ENCODE measurements at regions not wholly inside any gene's neighbourhood (a gene's known extent, or its start where the extent isn't known, plus 50 kb on each side); places are given as distances from the start of the nearest gene placed in this dataset.

GRCh38 chr2:71277536-71278103 lies 50.7 kb upstream of the PAIP2B start:
- DNase-seq (ENCODE audit: low read depth in 2 of 2), result peak; percentile 8 to 9

GRCh38 chr2:71277147-71277475 lies 50.2 kb upstream of the PAIP2B start:
- no peak for DNase-seq (ENCODE audit: low read depth in 2 of 2)

GRCh38 chr2:71276311-71277146 lies 49.6 kb upstream of the PAIP2B start:
- DNase-seq (ENCODE audit: low read depth in 2 of 2), result peak; percentile 84 to 89

Data from stimulated activated CD4-positive, alpha-beta T cell treated with anti-CD3 and anti-CD28 coated beads, Interleukin-4, amount 100 ng/mL, for 48 hours (primary cell).